ENCODE measurements at regions not wholly inside any gene's neighbourhood (a gene's known extent, or its start where the extent isn't known, plus 50 kb on each side); places are given as distances from the start of the nearest gene placed in this dataset.

- no peak overlapping the region for H3K18ac ChIP-seq (ENCODE audit: low read length)
- no peak overlapping the region for H2AK5ac ChIP-seq (ENCODE audit: low read length)
- no peaks in the 10 kb centered on the region for H3K27me3 ChIP-seq (ENCODE audit: insufficient read depth, low read length)
- no peaks in the 10 kb centered on the region for H3K79me2 ChIP-seq (ENCODE audit: control insufficient read depth, insufficient read depth, low read length, poor library complexity)
- H3K4me1 ChIP-seq (ENCODE audit: control insufficient read depth in 1 of 2, insufficient read depth in 2 of 2, low read length in 2 of 2) = no peaks in the 10 kb centered on the region
- no peak overlapping the region for H2AFZ ChIP-seq (ENCODE audit: insufficient read depth, low read length, poor library complexity)
- no peak overlapping the region for H3K4me2 ChIP-seq (ENCODE audit: low read length)
- H2BK120ac ChIP-seq (ENCODE audit: insufficient read depth, low read length, poor library complexity) = no peak overlapping the region
- H3K36me3 ChIP-seq (ENCODE audit: control insufficient read depth in 1 of 2, insufficient read depth in 2 of 2, low read length in 2 of 2) = no peaks in the 10 kb centered on the region
- H3K23ac ChIP-seq (ENCODE audit: low read length) = no peak overlapping the region
- H3K4me3 ChIP-seq (ENCODE audit: low read depth, low read length) = no peak overlapping the region
- no CpG with 5 or more reads among the region's 7 CpGs for WGBS (ENCODE audit: extremely low coverage, insufficient coverage, insufficient read length)
- H2BK5ac ChIP-seq (ENCODE audit: low read depth, low read length, poor library complexity) = no peak overlapping the region
- H4K91ac ChIP-seq (ENCODE audit: low read depth, low read length) = no peak overlapping the region
- no peak overlapping the region for H3K4ac ChIP-seq (ENCODE audit: low read depth, low read length)
- no peak overlapping the region for H3K14ac ChIP-seq (ENCODE audit: low read length)
- no peak for DNase-seq
- no peak overlapping the region for H3K9ac ChIP-seq (ENCODE audit: low read length)
- H4K12ac ChIP-seq (ENCODE audit: low read depth, low read length) = no peak overlapping the region
- H4K8ac ChIP-seq (ENCODE audit: low read depth, low read length) = no peak overlapping the region
- no peak overlapping the region for H2BK12ac ChIP-seq (ENCODE audit: low read length)
- no peak overlapping the region for H3K27ac ChIP-seq (ENCODE audit: low read depth, low read length)
- no peaks in the 10 kb centered on the region for H3K9me3 ChIP-seq (ENCODE audit: insufficient read depth, low read depth, low read length)
- no peaks in the 10 kb centered on the region for H3K79me1 ChIP-seq (ENCODE audit: low read length)
Observed at GRCh38 chr10:23869548-23869947, 339.4 kb upstream of the KIAA1217 start.

GRCh38 chr10:23869996-23870395 is 338.9 kb upstream of the KIAA1217 start:
- no peaks in the 10 kb centered on the region for H3K79me1 ChIP-seq (ENCODE audit: low read length)
- H4K91ac ChIP-seq (ENCODE audit: low read depth, low read length) = no peak overlapping the region
- H2AFZ ChIP-seq (ENCODE audit: insufficient read depth, low read length, poor library complexity) = no peak overlapping the region
- no peak overlapping the region for H3K9ac ChIP-seq (ENCODE audit: low read length)
- H3K9me3 ChIP-seq (ENCODE audit: insufficient read depth, low read depth, low read length) = no peaks in the 10 kb centered on the region
- H3K36me3 ChIP-seq (ENCODE audit: control insufficient read depth in 1 of 2, insufficient read depth in 2 of 2, low read length in 2 of 2) = no peaks in the 10 kb centered on the region
- no peak overlapping the region for H3K23ac ChIP-seq (ENCODE audit: low read length)
- H2BK12ac ChIP-seq (ENCODE audit: low read length) = no peak overlapping the region
- H3K27me3 ChIP-seq (ENCODE audit: insufficient read depth, low read length) = no peaks in the 10 kb centered on the region
- no peak overlapping the region for H2BK120ac ChIP-seq (ENCODE audit: insufficient read depth, low read length, poor library complexity)
- WGBS (ENCODE audit: extremely low coverage, insufficient coverage, insufficient read length) = no CpG with 5 or more reads among the region's 3 CpGs
- no peak overlapping the region for H4K8ac ChIP-seq (ENCODE audit: low read depth, low read length)
- no peak overlapping the region for H3K27ac ChIP-seq (ENCODE audit: low read depth, low read length)
- no peak overlapping the region for H2BK5ac ChIP-seq (ENCODE audit: low read depth, low read length, poor library complexity)
- no peak for DNase-seq
- H3K79me2 ChIP-seq (ENCODE audit: control insufficient read depth, insufficient read depth, low read length, poor library complexity) = no peaks in the 10 kb centered on the region
- H4K12ac ChIP-seq (ENCODE audit: low read depth, low read length) = no peak overlapping the region
- no peak overlapping the region for H3K4me3 ChIP-seq (ENCODE audit: low read depth, low read length)
- no peak overlapping the region for H3K14ac ChIP-seq (ENCODE audit: low read length)
- H3K4ac ChIP-seq (ENCODE audit: low read depth, low read length) = no peak overlapping the region
- no peak overlapping the region for H2AK5ac ChIP-seq (ENCODE audit: low read length)
- H3K4me2 ChIP-seq (ENCODE audit: low read length) = no peak overlapping the region
- H3K4me1 ChIP-seq (ENCODE audit: control insufficient read depth in 1 of 2, insufficient read depth in 2 of 2, low read length in 2 of 2) = no peaks in the 10 kb centered on the region
- H3K18ac ChIP-seq (ENCODE audit: low read length) = no peak overlapping the region

GRCh38 chr10:23870651-23871610 is 338.0 kb upstream of the KIAA1217 start:
- no peak overlapping the region for H4K12ac ChIP-seq (ENCODE audit: low read depth, low read length)
- no peak overlapping the region for H3K4ac ChIP-seq (ENCODE audit: low read depth, low read length)
- no peak overlapping the region for H3K23ac ChIP-seq (ENCODE audit: low read length)
- H3K27ac ChIP-seq (ENCODE audit: low read depth, low read length) = no peak overlapping the region
- no peak for DNase-seq
- no peak overlapping the region for H3K14ac ChIP-seq (ENCODE audit: low read length)
- H3K4me1 ChIP-seq (ENCODE audit: control insufficient read depth in 1 of 2, insufficient read depth in 2 of 2, low read length in 2 of 2) = no peaks in the 10 kb centered on the region
- H2AK5ac ChIP-seq (ENCODE audit: low read length) = no peak overlapping the region
- no peaks in the 10 kb centered on the region for H3K27me3 ChIP-seq (ENCODE audit: insufficient read depth, low read length)
- no peak overlapping the region for H3K4me2 ChIP-seq (ENCODE audit: low read length)
- no peak overlapping the region for H2BK120ac ChIP-seq (ENCODE audit: insufficient read depth, low read length, poor library complexity)
- no peak overlapping the region for H3K9ac ChIP-seq (ENCODE audit: low read length)
- H4K91ac ChIP-seq (ENCODE audit: low read depth, low read length) = no peak overlapping the region
- no peak overlapping the region for H3K18ac ChIP-seq (ENCODE audit: low read length)
- H2BK12ac ChIP-seq (ENCODE audit: low read length) = no peak overlapping the region
- no peaks in the 10 kb centered on the region for H3K79me1 ChIP-seq (ENCODE audit: low read length)
- H3K9me3 ChIP-seq (ENCODE audit: insufficient read depth, low read depth, low read length) = no peaks in the 10 kb centered on the region
- no peaks in the 10 kb centered on the region for H3K36me3 ChIP-seq (ENCODE audit: control insufficient read depth in 1 of 2, insufficient read depth in 2 of 2, low read length in 2 of 2)
- no peak overlapping the region for H4K8ac ChIP-seq (ENCODE audit: low read depth, low read length)
- no peak overlapping the region for H2AFZ ChIP-seq (ENCODE audit: insufficient read depth, low read length, poor library complexity)
- H3K4me3 ChIP-seq (ENCODE audit: low read depth, low read length) = no peak overlapping the region
- H2BK5ac ChIP-seq (ENCODE audit: low read depth, low read length, poor library complexity) = no peak overlapping the region
- WGBS (ENCODE audit: extremely low coverage, insufficient coverage, insufficient read length) = no CpG with 5 or more reads among the region's 2 CpGs
- H3K79me2 ChIP-seq (ENCODE audit: control insufficient read depth, insufficient read depth, low read length, poor library complexity) = no peaks in the 10 kb centered on the region

- Histone ChIP-seq H4K91ac (ENCODE audit: low read depth, low read length) (no peak overlapping the region), H2AFZ (ENCODE audit: insufficient read depth, low read length, poor library complexity) (no peak overlapping the region), H2BK120ac (ENCODE audit: insufficient read depth, low read length, poor library complexity) (no peak overlapping the region), H3K4me2 (ENCODE audit: low read length) (no peak overlapping the region), H3K14ac (ENCODE audit: low read length) (no peak overlapping the region), H2AK5ac (ENCODE audit: low read length) (no peak overlapping the region), H3K9me3 (ENCODE audit: insufficient read depth, low read depth, low read length) (no peaks in the 10 kb centered on the region), H3K79me1 (ENCODE audit: low read length) (no peaks in the 10 kb centered on the region), H3K36me3 (ENCODE audit: control insufficient read depth in 1 of 2, insufficient read depth in 2 of 2, low read length in 2 of 2) (no peaks in the 10 kb centered on the region), H3K79me2 (ENCODE audit: control insufficient read depth, insufficient read depth, low read length, poor library complexity) (no peaks in the 10 kb centered on the region), H3K18ac (ENCODE audit: low read length) (no peak overlapping the region), H3K4me3 (ENCODE audit: low read depth, low read length) (no peak overlapping the region), H3K9ac (ENCODE audit: low read length) (no peak overlapping the region), H3K27ac (ENCODE audit: low read depth, low read length) (no peak overlapping the region), H3K23ac (ENCODE audit: low read length) (no peak overlapping the region), H4K8ac (ENCODE audit: low read depth, low read length) (no peak overlapping the region), H2BK12ac (ENCODE audit: low read length) (no peak overlapping the region), H4K12ac (ENCODE audit: low read depth, low read length) (no peak overlapping the region), H3K4ac (ENCODE audit: low read depth, low read length) (no peak overlapping the region), H3K27me3 (ENCODE audit: insufficient read depth, low read length) (no peaks in the 10 kb centered on the region), H3K4me1 (ENCODE audit: control insufficient read depth in 1 of 2, insufficient read depth in 2 of 2, low read length in 2 of 2) (no peaks in the 10 kb centered on the region), H2BK5ac (ENCODE audit: low read depth, low read length, poor library complexity) (no peak overlapping the region)
- DNase-seq = no peak
- WGBS (ENCODE audit: extremely low coverage, insufficient coverage, insufficient read length) = no CpG with 5 or more reads among the region's 2 CpGs
Observed at GRCh38 chr10:23872290-23872689, 336.6 kb upstream of the KIAA1217 start.

All from trophoblast cell (in vitro differentiated cells and primary cell).